GM23338 (cell line): ENCODE measurements at regions not wholly inside any gene's neighbourhood (a gene's known extent, or its start where the extent isn't known, plus 50 kb on each side); places are given as distances from the start of the nearest gene placed in this dataset.

Source experiments
- ATAC-seq: fragments of 200-7000 bp; cut with Tn5 transposase; 3 replicates; pipeline ENCODE4 v1.9.1; 2020
- DNase-seq: peaks from one replicate; pipeline ENCODE4 v3.0.0-alpha.2; 2015; ENCODE audit warnings: low spot score
- H2AFZ ChIP-seq: fragments of 200-600 bp; sonication (generic); 2 replicates; pipeline ENCODE4 v1.8.0; 2016; ENCODE audit warnings: antibody characterized with exemption, mild to moderate bottlenecking, moderate library complexity
- H3F3A ChIP-seq: fragments of 200-600 bp; sonication (generic); replicated peaks from 2 replicates; pipeline ENCODE4 v1.8.0; 2017; ENCODE audit warnings: antibody characterized with exemption, mixed run types, low read depth
- H3K27ac ChIP-seq: fragments of 200-600 bp; sonication (generic); 2 replicates; pipeline ENCODE4 v1.6.1; 2016; ENCODE audit warnings: low read depth
- H3K27me3 ChIP-seq: fragments of 200-600 bp; sonication (generic); 2 replicates; pipeline ENCODE4 v1.8.0; 2016; ENCODE audit warnings: mild to moderate bottlenecking, mixed run types, moderate library complexity; ENCODE audit not compliant: insufficient read depth
- H3K36me3 ChIP-seq: fragments of 200-600 bp; sonication (generic); 2 replicates; pipeline ENCODE4 v1.8.0; 2016; ENCODE audit warnings: mild to moderate bottlenecking; ENCODE audit not compliant: insufficient read depth
- H3K4me1 ChIP-seq: fragments of 200-600 bp; sonication (generic); 2 replicates; pipeline ENCODE4 v1.8.0; 2016; ENCODE audit warnings: mild to moderate bottlenecking, moderate library complexity; ENCODE audit not compliant: insufficient read depth
- H3K4me2 ChIP-seq: fragments of 200-600 bp; sonication (generic); 2 replicates; pipeline ENCODE4 v1.7.1; 2017; ENCODE audit warnings: mixed run types
- H3K4me3 ChIP-seq: fragments of 200-600 bp; sonication (generic); 2 replicates; pipeline ENCODE4 v1.6.1; 2016; ENCODE audit warnings: mixed run types
- H3K79me2 ChIP-seq: fragments of 200-600 bp; sonication (generic); replicated peaks from 2 replicates; pipeline ENCODE4 v1.8.0; 2017; ENCODE audit warnings: mild to moderate bottlenecking; ENCODE audit not compliant: insufficient read depth
- H3K9me2 ChIP-seq: fragments of 200-600 bp; sonication (generic); 2 replicates; pipeline ENCODE4 v1.8.0; 2017; ENCODE audit not compliant: insufficient read depth
- H4K20me1 ChIP-seq: fragments of 200-600 bp; sonication (generic); replicated peaks from 2 replicates; pipeline ENCODE4 v1.8.0; 2017; ENCODE audit warnings: mild to moderate bottlenecking; ENCODE audit not compliant: insufficient read depth
- H3K27ac Mint-ChIP-seq: 2 replicates; pipeline ENCODE4 v1.8.0; 2020; ENCODE audit warnings: inconsistent platforms, mild to moderate bottlenecking, moderate library complexity, mixed read lengths
- H3K27me3 Mint-ChIP-seq: 3 replicates; pipeline ENCODE4 v1.8.0; 2022; ENCODE audit warnings: low read depth, mild to moderate bottlenecking, moderate library complexity, mixed read lengths, inconsistent platforms; ENCODE audit not compliant: insufficient read depth, poor library complexity
- H3K36me3 Mint-ChIP-seq: 3 replicates; pipeline ENCODE4 v1.8.0; 2021; ENCODE audit warnings: low read depth, mild to moderate bottlenecking, inconsistent platforms, moderate library complexity, mixed read lengths
- H3K4me1 Mint-ChIP-seq: 3 replicates; pipeline ENCODE4 v1.8.0; 2020; ENCODE audit warnings: mild to moderate bottlenecking, inconsistent platforms, mixed read lengths
- H3K4me3 Mint-ChIP-seq: 3 replicates; pipeline ENCODE4 v1.8.0; 2021; ENCODE audit warnings: moderate library complexity, mild to moderate bottlenecking, inconsistent platforms, mixed read lengths
- H3K9me3 Mint-ChIP-seq: 3 replicates; pipeline ENCODE4 v1.8.0; 2020; ENCODE audit warnings: moderate library complexity, mild to moderate bottlenecking, inconsistent platforms, mixed read lengths
- CTCF ChIP-seq, 2 experiments: fragments of 200-600 bp in 1 of 2; sonication (generic) in 1 of 2; conservative IDR thresholded peaks; 2 replicates each; pipeline versions ENCODE4 v1.5.1 to v1.6.1; 2016 to 2017; ENCODE audit warnings: antibody characterized with exemption in 2 of 2, low read depth in 2 of 2, mild to moderate bottlenecking in 2 of 2, moderate library complexity in 1 of 2
- JUNB ChIP-seq: IDR thresholded peaks from one replicate; pipeline ENCODE4 v1.6.1; 2016; ENCODE audit warnings: antibody characterized with exemption; ENCODE audit not compliant: unreplicated experiment
- ZNF462 ChIP-seq: fragments of 250-450 bp; sonication (Bioruptor Pico); IDR thresholded peaks from 2 replicates; pipeline ENCODE4 v1.5.0; 2020; ENCODE audit warnings: mild to moderate bottlenecking, moderate library complexity

- TF ChIP-seq ZNF462 (CRISPR knock-in tag) (no peak), CTCF (conservative IDR thresholded peaks at IDR 0.05; ENCODE audit: low read depth in 2 of 2) (no peak)
These were observed 103.6 kb upstream of the SOX11 start (continued) for GRCh38 chr2:5588601-5589000.

DNA sequence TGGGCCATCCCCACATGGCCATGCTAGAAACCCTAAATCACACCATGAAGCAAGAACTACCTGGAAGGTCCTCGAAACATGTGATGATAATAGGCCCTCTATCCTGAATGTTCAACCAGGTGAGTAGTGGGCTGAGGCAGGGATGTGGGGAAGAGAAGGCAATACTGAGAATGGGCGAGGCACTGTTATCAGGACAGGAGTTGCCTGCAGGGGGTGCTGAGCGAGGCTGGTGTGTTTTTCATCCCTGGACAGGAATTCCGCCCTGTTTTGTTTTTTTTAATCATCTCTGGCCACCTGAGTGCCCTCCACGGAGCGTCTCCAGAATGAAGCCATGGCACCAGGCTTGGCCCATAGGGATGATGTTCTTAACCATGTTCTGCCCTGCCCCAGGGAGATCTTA, 103.0 kb upstream of the SOX11 start:
- no peaks in the 10 kb centered on the region for H3F3A ChIP-seq
- Mint-ChIP-seq H3K4me1 (no peaks in the 10 kb centered on the region), H3K27ac (no peak overlapping the region), H3K36me3 (no peaks in the 10 kb centered on the region), H3K27me3 (peaks cover 4% of the 10 kb centered on the region), H3K9me3 (peaks cover 83% of the 10 kb centered on the region), H3K4me3 (no peak overlapping the region)
- no peaks in the 10 kb centered on the region for H3K9me2 ChIP-seq
- TF ChIP-seq JUNB (no peak), CTCF (conservative IDR thresholded peaks at IDR 0.05; ENCODE audit: low read depth in 2 of 2) (peak in 1 of 2 experiments; percentile 35; a peak in 2 of 4 replicates)
- H3K4me1 ChIP-seq, result no peaks in the 10 kb centered on the region
- no peak overlapping the region for H3K4me2 ChIP-seq
- no peaks in the 10 kb centered on the region for H3K79me2 ChIP-seq
- H3K27me3 ChIP-seq, result no peaks in the 10 kb centered on the region
- no peak overlapping the region for H3K4me3 ChIP-seq
- no peaks in the 10 kb centered on the region for H4K20me1 ChIP-seq
- H2AFZ ChIP-seq, result no peak overlapping the region
- DNase-seq (peak; percentile 10), ATAC-seq (no peak)
- no peak overlapping the region for H3K27ac ChIP-seq
- no peaks in the 10 kb centered on the region for H3K36me3 ChIP-seq
